ENCODE measurements at regions not wholly inside any gene's neighbourhood (a gene's known extent, or its start where the extent isn't known, plus 50 kb on each side); places are given as distances from the start of the nearest gene placed in this dataset.
"Not testable (repeated sequence)": the region's sequence is repeated elsewhere in the genome, so short reads cannot be mapped to it uniquely, and the experiment has no call there.

DNA sequence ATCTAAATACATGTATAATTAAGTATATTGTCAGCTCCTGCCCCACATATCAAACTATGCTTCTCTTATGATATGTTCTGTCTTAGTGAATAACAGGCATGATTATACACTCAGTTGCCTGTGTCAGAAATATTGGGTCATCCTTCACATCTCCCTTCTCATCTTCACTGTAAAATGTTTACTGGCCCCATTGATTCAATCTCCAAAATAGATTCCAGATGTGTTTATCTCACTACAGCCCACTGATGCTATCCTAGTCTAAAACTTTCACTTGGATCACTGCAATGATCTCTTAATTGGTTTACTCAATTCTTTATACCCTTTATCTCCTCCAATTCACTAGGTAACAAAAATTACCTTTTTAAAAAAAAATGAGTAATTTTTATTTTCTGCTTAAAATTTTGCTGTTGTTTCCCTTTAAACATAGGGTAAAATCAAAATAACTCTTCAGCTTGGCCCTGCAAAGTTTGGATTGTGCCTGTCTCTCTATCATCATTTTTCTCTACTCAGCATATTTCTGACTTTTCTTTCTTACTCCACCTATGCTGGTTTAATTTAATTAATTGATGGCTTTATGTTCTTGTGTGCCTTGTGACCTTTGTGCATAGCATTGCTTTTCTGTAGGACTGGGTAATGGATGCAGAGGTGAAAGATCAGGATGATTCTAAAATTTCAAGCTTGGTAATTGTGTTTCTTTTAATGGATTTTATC is 233.9 kb upstream of the FOXP2 start:
- Histone ChIP-seq H3K27me3 (replicated peaks; ENCODE audit: control insufficient read depth, insufficient read depth, low read length) (no peaks in the 10 kb centered on the region), H3K36me3 (ENCODE audit: control insufficient read depth, insufficient read depth, low read length) (no peaks in the 10 kb centered on the region), H3K4me1 (no peaks in the 10 kb centered on the region), H3K9me3 (no peaks in the 10 kb centered on the region), H3K4me3 (ENCODE audit: low read depth, low read length) (no peak overlapping the region)
- no peak for DNase-seq
- ChIA-PET CTCF (no interaction called here), POLR2A (no interaction called here)
- TF ChIP-seq CTCF (IDR thresholded peaks at IDR 0.05; ENCODE audit: insufficient read depth in 1 of 2, low read depth in 1 of 2, low read length in 1 of 2, severe bottlenecking in 1 of 2, unreplicated experiment in 1 of 2): no peak
- Mint-ChIP-seq H3K36me3 (ENCODE audit: insufficient read depth, unreplicated experiment) (no peaks in the 10 kb centered on the region), H3K4me3 (ENCODE audit: unreplicated experiment) (no peak overlapping the region), H3K27me3 (ENCODE audit: insufficient read depth, unreplicated experiment) (no peaks in the 10 kb centered on the region), H3K4me1 (ENCODE audit: low read depth, unreplicated experiment) (peaks cover 7% of the 10 kb centered on the region), H3K9me3 (ENCODE audit: unreplicated experiment) (no peaks in the 10 kb centered on the region), H3K27ac (ENCODE audit: unreplicated experiment) (no peak overlapping the region)
- no TSS peak for BruUV-seq (replicated peaks)
- intact Hi-C loops (cut with micrococcal nuclease; ENCODE audit: unreplicated experiment): no loop called here

DNA sequence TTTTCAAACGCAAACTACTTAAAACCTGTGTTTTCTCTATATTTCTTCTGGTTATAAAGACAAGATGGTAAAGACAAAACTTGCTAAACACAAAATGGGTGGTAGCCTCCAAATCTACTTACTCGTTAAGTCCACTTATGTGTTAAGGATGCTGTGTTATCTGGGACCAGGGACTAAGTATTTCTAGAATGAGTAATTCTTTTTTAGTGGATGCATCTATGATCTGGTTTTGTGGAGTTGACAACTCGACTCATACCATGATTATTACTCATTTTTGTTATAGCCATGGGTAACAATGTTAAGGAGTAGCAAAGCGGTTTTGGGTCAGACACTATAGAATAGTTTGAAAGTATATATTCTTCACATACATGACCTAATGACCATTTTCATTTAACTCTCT is 239.5 kb upstream of the FOXP2 start:
- TF ChIP-seq CTCF (IDR thresholded peaks at IDR 0.05; ENCODE audit: insufficient read depth in 1 of 2, low read depth in 1 of 2, low read length in 1 of 2, severe bottlenecking in 1 of 2, unreplicated experiment in 1 of 2): no peak
- H3K36me3 ChIP-seq (ENCODE audit: control insufficient read depth, insufficient read depth, low read length): no peaks in the 10 kb centered on the region
- no peak overlapping the region for H3K4me3 ChIP-seq (ENCODE audit: low read depth, low read length)
- intact Hi-C loops (cut with micrococcal nuclease; ENCODE audit: unreplicated experiment): no loop called here
- no TSS peak for BruUV-seq (replicated peaks)
- H3K4me1 ChIP-seq: no peaks in the 10 kb centered on the region
- Mint-ChIP-seq H3K36me3 (ENCODE audit: insufficient read depth, unreplicated experiment) (no peaks in the 10 kb centered on the region), H3K4me3 (ENCODE audit: unreplicated experiment) (no peak overlapping the region), H3K27me3 (ENCODE audit: insufficient read depth, unreplicated experiment) (no peaks in the 10 kb centered on the region), H3K9me3 (ENCODE audit: unreplicated experiment) (peaks cover 5% of the 10 kb centered on the region), H3K4me1 (ENCODE audit: low read depth, unreplicated experiment) (no peaks in the 10 kb centered on the region), H3K27ac (ENCODE audit: unreplicated experiment) (no peak overlapping the region)
- CTCF ChIA-PET: no interaction called here
- H3K9me3 ChIP-seq: no peaks in the 10 kb centered on the region
- DNase-seq: no peak
- H3K27me3 ChIP-seq (replicated peaks; ENCODE audit: control insufficient read depth, insufficient read depth, low read length): no peaks in the 10 kb centered on the region
- POLR2A ChIA-PET: no interaction called here

DNA sequence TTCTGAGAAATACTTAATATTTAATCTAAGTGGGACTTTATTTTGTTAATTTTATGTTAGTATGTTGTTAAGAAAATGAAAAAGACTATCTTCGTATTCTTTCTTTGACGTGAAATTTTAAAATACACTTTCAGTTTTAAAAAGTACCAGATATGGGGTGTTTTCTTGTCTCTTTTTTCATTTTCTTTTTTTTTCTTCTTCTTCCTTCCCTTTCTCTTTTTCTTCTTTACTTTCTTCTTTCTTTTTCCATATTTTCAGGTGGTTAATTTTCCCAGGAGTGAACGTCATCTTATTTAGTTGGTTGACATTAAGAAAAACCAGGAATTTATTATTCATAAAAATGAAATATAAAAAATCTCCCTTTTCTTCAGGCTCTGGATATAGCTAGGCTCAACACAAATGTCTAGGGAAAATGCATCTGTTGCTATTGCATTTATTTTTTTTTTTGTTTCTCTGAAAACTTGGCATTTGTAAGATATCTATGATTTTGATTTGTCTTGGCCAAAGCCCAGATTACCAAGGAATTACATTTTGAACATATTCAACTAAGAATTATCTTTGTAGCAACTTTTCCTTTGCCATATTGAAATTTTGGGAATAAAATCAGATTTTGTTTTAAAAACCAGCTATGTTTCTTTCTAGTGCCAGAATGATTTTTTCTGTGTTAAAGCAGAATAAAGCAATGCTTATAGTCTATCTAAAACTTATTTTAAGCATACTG is 241.3 kb upstream of the FOXP2 start:
- CTCF ChIA-PET: no interaction called here
- no peaks in the 10 kb centered on the region for H3K36me3 Mint-ChIP-seq (ENCODE audit: insufficient read depth, unreplicated experiment)
- no peaks in the 10 kb centered on the region for H3K27me3 Mint-ChIP-seq (ENCODE audit: insufficient read depth, unreplicated experiment)
- POLR2A ChIA-PET: no interaction called here
- H3K36me3 ChIP-seq (ENCODE audit: control insufficient read depth, insufficient read depth, low read length): no peaks in the 10 kb centered on the region
- H3K4me1 ChIP-seq: no peaks in the 10 kb centered on the region
- no peak overlapping the region for H3K27ac Mint-ChIP-seq (ENCODE audit: unreplicated experiment)
- no peak for DNase-seq
- H3K4me3 Mint-ChIP-seq (ENCODE audit: unreplicated experiment): no peak overlapping the region
- H3K4me1 Mint-ChIP-seq (ENCODE audit: low read depth, unreplicated experiment): no peaks in the 10 kb centered on the region
- TF ChIP-seq CTCF (IDR thresholded peaks at IDR 0.05; ENCODE audit: insufficient read depth in 1 of 2, low read depth in 1 of 2, low read length in 1 of 2, severe bottlenecking in 1 of 2, unreplicated experiment in 1 of 2): no peak
- no peak overlapping the region for H3K4me3 ChIP-seq (ENCODE audit: low read depth, low read length)
- H3K9me3 ChIP-seq: no peaks in the 10 kb centered on the region
- BruUV-seq (replicated peaks): no TSS peak
- peaks cover 7% of the 10 kb centered on the region for H3K9me3 Mint-ChIP-seq (ENCODE audit: unreplicated experiment)
- no peaks in the 10 kb centered on the region for H3K27me3 ChIP-seq (replicated peaks; ENCODE audit: control insufficient read depth, insufficient read depth, low read length)
- intact Hi-C loops (cut with micrococcal nuclease; ENCODE audit: unreplicated experiment): no loop called here

DNA sequence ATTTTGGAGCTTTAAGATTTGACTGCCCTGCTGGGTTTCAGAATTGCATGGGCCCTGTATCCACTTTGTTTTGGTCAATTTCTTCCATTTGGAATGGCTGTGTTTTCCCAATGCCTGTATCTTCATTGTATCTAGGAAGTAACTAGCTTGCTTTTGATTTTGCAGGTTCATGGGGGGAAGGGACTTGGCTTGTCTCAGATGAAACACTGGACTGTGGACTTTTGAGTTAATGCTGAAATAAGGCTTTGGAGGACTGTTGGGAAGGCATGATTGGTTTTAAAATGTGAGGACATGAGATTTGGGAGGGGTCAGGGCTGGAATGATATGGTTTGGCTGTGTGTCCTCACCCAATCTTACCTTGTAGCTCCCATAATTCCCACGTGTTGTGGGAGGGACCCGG is 245.2 kb upstream of the FOXP2 start:
- H3K27me3 ChIP-seq (replicated peaks; ENCODE audit: control insufficient read depth, insufficient read depth, low read length); CTCF ChIA-PET; H3K36me3 Mint-ChIP-seq (ENCODE audit: insufficient read depth, unreplicated experiment); intact Hi-C loops (cut with micrococcal nuclease; ENCODE audit: unreplicated experiment); H3K36me3 ChIP-seq (ENCODE audit: control insufficient read depth, insufficient read depth, low read length); H3K4me1 ChIP-seq; H3K27ac Mint-ChIP-seq (ENCODE audit: unreplicated experiment); H3K27me3 Mint-ChIP-seq (ENCODE audit: insufficient read depth, unreplicated experiment); DNase-seq; H3K4me3 Mint-ChIP-seq (ENCODE audit: unreplicated experiment); H3K4me3 ChIP-seq (ENCODE audit: low read depth, low read length); H3K4me1 Mint-ChIP-seq (ENCODE audit: low read depth, unreplicated experiment); POLR2A ChIA-PET; H3K9me3 ChIP-seq; H3K9me3 Mint-ChIP-seq (ENCODE audit: unreplicated experiment); BruUV-seq (replicated peaks): not testable (repeated sequence)

Measured in Caco-2 (cell line).